Keratinocyte (primary cell): ENCODE measurements at regions not wholly inside any gene's neighbourhood (a gene's known extent, or its start where the extent isn't known, plus 50 kb on each side); places are given as distances from the start of the nearest gene placed in this dataset.

Experiments
- DNase-seq: peaks from one replicate; pipeline ENCODE4 v3.0.0-alpha.2; 2011; ENCODE audit warnings: low read depth, missing footprints, low spot score
- FAIRE-seq: peaks from 2 replicates; lab custom pipeline; 2011; peaks lifted over from hg19 to GRCh38; lab: Jason Lieb, UNC
- H2AFZ ChIP-seq: 2 replicates; pipeline ENCODE4 v1.6.0; 2012; ENCODE audit warnings: low read length, control low read depth, inconsistent platforms; ENCODE audit not compliant: control insufficient read depth
- H3K27ac ChIP-seq: 2 replicates; pipeline ENCODE4 v1.5.1; 2011; ENCODE audit warnings: low read length; ENCODE audit not compliant: control insufficient read depth, insufficient read depth
- H3K27me3 ChIP-seq: 3 replicates; pipeline ENCODE4 v1.6.0; 2011; ENCODE audit warnings: low read length; ENCODE audit not compliant: control insufficient read depth, insufficient read depth; ENCODE audit errors: extremely low read depth
- H3K36me3 ChIP-seq, 2 experiments: 2 replicates in 1 of 2; 3 replicates in 1 of 2; pipeline ENCODE4 v1.5.1; 2011; ENCODE audit warnings: low read length in 2 of 2, mild to moderate bottlenecking in 1 of 2; ENCODE audit not compliant: control insufficient read depth in 2 of 2, insufficient read depth in 2 of 2; ENCODE audit errors: extremely low read depth in 1 of 2
- H3K4me1 ChIP-seq: 3 replicates; pipeline ENCODE4 v1.5.1; 2011; ENCODE audit warnings: low read length; ENCODE audit not compliant: control insufficient read depth, insufficient read depth; ENCODE audit errors: extremely low read depth
- H3K4me2 ChIP-seq: 3 replicates; pipeline ENCODE4 v1.6.0; 2011; ENCODE audit warnings: low read depth, low read length; ENCODE audit not compliant: control insufficient read depth, insufficient read depth; ENCODE audit errors: extremely low read depth
- H3K4me3 ChIP-seq, 3 experiments: fragments of 200-600 bp in 1 of 3; sonication (generic) in 1 of 3; 2 replicates in 2 of 3; 3 replicates in 1 of 3; pipeline ENCODE4 v1.5.1; 2011 to 2016; ENCODE audit warnings: low read length in 3 of 3, mild to moderate bottlenecking in 3 of 3, control low read depth in 2 of 3, inconsistent platforms in 1 of 3, low read depth in 1 of 3, mixed read lengths in 1 of 3, mixed run types in 1 of 3, moderate library complexity in 1 of 3; ENCODE audit not compliant: control insufficient read depth in 2 of 3, insufficient read depth in 2 of 3; ENCODE audit errors: extremely low read depth in 1 of 3
- H3K79me2 ChIP-seq: 2 replicates; pipeline ENCODE4 v1.6.0; 2012; ENCODE audit warnings: low read length; ENCODE audit not compliant: control insufficient read depth, insufficient read depth
- H3K9ac ChIP-seq: 3 replicates; pipeline ENCODE4 v1.6.0; 2011; ENCODE audit warnings: low read length; ENCODE audit not compliant: control insufficient read depth, insufficient read depth; ENCODE audit errors: extremely low read depth
- H3K9me1 ChIP-seq: 3 replicates; pipeline ENCODE4 v1.6.0; 2011; ENCODE audit warnings: low read length; ENCODE audit not compliant: control insufficient read depth, insufficient read depth; ENCODE audit errors: extremely low read depth
- H3K9me3 ChIP-seq: 2 replicates; pipeline ENCODE4 v1.5.1; 2012; ENCODE audit warnings: low read depth, low read length; ENCODE audit not compliant: control insufficient read depth
- H4K20me1 ChIP-seq: 3 replicates; pipeline ENCODE4 v1.6.0; 2011; ENCODE audit warnings: low read length; ENCODE audit not compliant: control insufficient read depth, insufficient read depth; ENCODE audit errors: extremely low read depth
- CTCF ChIP-seq, 3 experiments: IDR thresholded peaks in 1 of 3; conservative IDR thresholded peaks in 1 of 3; optimal IDR thresholded peaks in 1 of 3; 2 replicates in 2 of 3; 3 replicates in 1 of 3; pipeline versions ENCODE3 to v1.5.1; 2011; ENCODE audit warnings: low read length in 3 of 3, mild to moderate bottlenecking in 3 of 3, moderate library complexity in 2 of 3, control low read depth in 1 of 3, inconsistent platforms in 1 of 3; ENCODE audit not compliant: insufficient read depth in 2 of 3; ENCODE audit errors: extremely low read depth in 1 of 3
- EZH2 ChIP-seq: IDR thresholded peaks from one replicate; pipeline ENCODE4 v1.6.1; 2012; ENCODE audit warnings: inconsistent platforms, mild to moderate bottlenecking, low read length, moderate library complexity
- dilution Hi-C: fragments of 300-500 bp; cut with MboI; formaldehyde crosslinking; loops from one replicate; pipeline ENCODE4 v1.7.0; 2020; ENCODE audit warnings: low sequenced_read_pairs; ENCODE audit not compliant: extremely low pct_ligation_motif_present

- Histone ChIP-seq H3K36me3 (no peaks in the 10 kb centered on the region), H3K9me1 (no peaks in the 10 kb centered on the region), H4K20me1 (no peaks in the 10 kb centered on the region), H3K27me3 (no peaks in the 10 kb centered on the region), H3K4me2 (no peak overlapping the region), H3K4me3 (no peak overlapping the region), H3K9me3 (no peaks in the 10 kb centered on the region), H3K4me1 (no peaks in the 10 kb centered on the region), H3K27ac (no peak overlapping the region), H3K9ac (no peak overlapping the region), H3K79me2 (no peaks in the 10 kb centered on the region), H2AFZ (no peak overlapping the region)
- FAIRE-seq (no peak), DNase-seq (no peak)
- dilution Hi-C loops: no loop called here
- TF ChIP-seq EZH2 (no peak), CTCF (optimal IDR thresholded peaks at IDR 0.05 in 1 of 3, IDR thresholded peaks at IDR 0.05 in 1 of 3, conservative IDR thresholded peaks at IDR 0.05 in 1 of 3; ENCODE audit: extremely low read depth in 1 of 3, insufficient read depth in 2 of 3, low read length in 3 of 3) (peak; percentile 33 to 56 (median 55))
Measured at GRCh38 chr6:95280686-95281273, 296.6 kb upstream of the MANEA start.

- Histone ChIP-seq H3K9me1 (no peaks in the 10 kb centered on the region), H3K36me3 (no peaks in the 10 kb centered on the region), H3K79me2 (no peaks in the 10 kb centered on the region), H4K20me1 (no peaks in the 10 kb centered on the region), H3K9ac (no peak overlapping the region), H2AFZ (no peak overlapping the region), H3K27ac (no peak overlapping the region), H3K4me1 (no peaks in the 10 kb centered on the region), H3K4me2 (no peak overlapping the region), H3K27me3 (no peaks in the 10 kb centered on the region), H3K4me3 (no peak overlapping the region), H3K9me3 (no peaks in the 10 kb centered on the region)
- no peak for DNase-seq
- dilution Hi-C loops: no loop called here
- TF ChIP-seq EZH2 (no peak), CTCF (optimal IDR thresholded peaks at IDR 0.05 in 1 of 3, IDR thresholded peaks at IDR 0.05 in 1 of 3, conservative IDR thresholded peaks at IDR 0.05 in 1 of 3; ENCODE audit: extremely low read depth in 1 of 3, insufficient read depth in 2 of 3, low read length in 3 of 3) (no peak)
- FAIRE-seq: no peak
Measured at GRCh38 chr6:95285881-95286280, 291.5 kb upstream of the MANEA start.
